Activated CD8-positive, alpha-beta memory T cell treated with anti-CD3 and anti-CD28 coated beads for 4 hours (primary cell): ENCODE measurements at regions not wholly inside any gene's neighbourhood (a gene's known extent, or its start where the extent isn't known, plus 50 kb on each side); places are given as distances from the start of the nearest gene placed in this dataset.

Source experiments
- DNase-seq, 2 donors: peaks; one replicate each; pipeline ENCODE4 v3.0.0-alpha.2; 2020; ENCODE audit warnings: low read depth in 2 of 2

GRCh38 chr1:194568610-194569009, 1382.2 kb upstream of the B3GALT2 start:
- no peak for DNase-seq

- DNase-seq: no peak
Observed at GRCh38 chr1:194548071-194548470, 1361.7 kb upstream of the B3GALT2 start.

GRCh38 chr1:194544012-194544411, 1357.6 kb upstream of the B3GALT2 start:
- no peak for DNase-seq

GRCh38 chr1:194538453-194538852, 1352.0 kb upstream of the B3GALT2 start:
- no peak for DNase-seq

GRCh38 chr1:194537521-194537920, 1351.1 kb upstream of the B3GALT2 start:
- no peak for DNase-seq

- DNase-seq: no peak
Observed at GRCh38 chr1:194535369-194535768, 1349.0 kb upstream of the B3GALT2 start.

- DNase-seq: no peak
Observed at GRCh38 chr1:194534784-194535183, 1348.4 kb upstream of the B3GALT2 start.

GRCh38 chr1:194533641-194534040, 1347.2 kb upstream of the B3GALT2 start:
- no peak for DNase-seq

GRCh38 chr1:194517567-194517966, 1331.2 kb upstream of the B3GALT2 start:
- DNase-seq: no peak

- no peak for DNase-seq
Observed at GRCh38 chr1:194515916-194516315, 1329.5 kb upstream of the B3GALT2 start.

- no peak for DNase-seq
Observed at GRCh38 chr1:194512957-194513356, 1326.5 kb upstream of the B3GALT2 start.

- no peak for DNase-seq
Observed at GRCh38 chr1:194512345-194512744, 1325.9 kb upstream of the B3GALT2 start.

- DNase-seq: no peak
Observed at GRCh38 chr1:194503209-194503608, 1316.8 kb upstream of the B3GALT2 start.

GRCh38 chr1:194495434-194495833, 1309.0 kb upstream of the B3GALT2 start:
- DNase-seq: no peak

- no peak for DNase-seq
Observed at GRCh38 chr1:194487172-194487571, 1300.8 kb upstream of the B3GALT2 start.

GRCh38 chr1:194485432-194485831, 1299.0 kb upstream of the B3GALT2 start:
- DNase-seq: no peak

GRCh38 chr1:194478731-194479130, 1292.3 kb upstream of the B3GALT2 start:
- no peak for DNase-seq

GRCh38 chr1:194477908-194478307, 1291.5 kb upstream of the B3GALT2 start:
- no peak for DNase-seq

- no peak for DNase-seq
Observed at GRCh38 chr1:194476872-194477271, 1290.5 kb upstream of the B3GALT2 start.

- no peak for DNase-seq
Observed at GRCh38 chr1:194476351-194476750, 1289.9 kb upstream of the B3GALT2 start.

GRCh38 chr1:194474701-194475100, 1288.3 kb upstream of the B3GALT2 start:
- no peak for DNase-seq

GRCh38 chr1:194473766-194474165, 1287.4 kb upstream of the B3GALT2 start:
- no peak for DNase-seq

GRCh38 chr1:194469282-194469681, 1282.9 kb upstream of the B3GALT2 start:
- DNase-seq: no peak

GRCh38 chr1:194466706-194467105, 1280.3 kb upstream of the B3GALT2 start:
- no peak for DNase-seq

- no peak for DNase-seq
Observed at GRCh38 chr1:194447636-194448035, 1261.2 kb upstream of the B3GALT2 start.
